ENCODE measurements at regions not wholly inside any gene's neighbourhood (a gene's known extent, or its start where the extent isn't known, plus 50 kb on each side); places are given as distances from the start of the nearest gene placed in this dataset.

GRCh38 chr18:65039578-65039977 is 711.2 kb upstream of the CDH7 start:
- no peak overlapping the region for H3K4me3 ChIP-seq (ENCODE audit: low read depth, low read length)
- ChIA-PET CTCF (no interaction called here), POLR2A (no interaction called here)
- no peak for TF ChIP-seq CTCF (IDR thresholded peaks at IDR 0.05; ENCODE audit: insufficient read depth, low read length, missing control alignments)
- DNase-seq (ENCODE audit: low read depth, low spot score), result no peak

- no peak for DNase-seq (ENCODE audit: low read depth, low spot score)
- POLR2A ChIA-PET, result no interaction called here
- TF ChIP-seq CTCF (IDR thresholded peaks at IDR 0.05; ENCODE audit: insufficient read depth, low read length, missing control alignments), result no peak
- H3K4me3 ChIP-seq (ENCODE audit: low read depth, low read length), result no peak overlapping the region
- CTCF ChIA-PET, result no interaction called here
Observed at GRCh38 chr18:65035701-65036100, 715.1 kb upstream of the CDH7 start.

- ChIA-PET POLR2A (no interaction called here), CTCF (no interaction called here)
- DNase-seq (ENCODE audit: low read depth, low spot score), result no peak
- no peak overlapping the region for H3K4me3 ChIP-seq (ENCODE audit: low read depth, low read length)
- TF ChIP-seq CTCF (IDR thresholded peaks at IDR 0.05; ENCODE audit: insufficient read depth, low read length, missing control alignments), result no peak
Observed at GRCh38 chr18:65025756-65026155, 725.1 kb upstream of the CDH7 start.

DNA sequence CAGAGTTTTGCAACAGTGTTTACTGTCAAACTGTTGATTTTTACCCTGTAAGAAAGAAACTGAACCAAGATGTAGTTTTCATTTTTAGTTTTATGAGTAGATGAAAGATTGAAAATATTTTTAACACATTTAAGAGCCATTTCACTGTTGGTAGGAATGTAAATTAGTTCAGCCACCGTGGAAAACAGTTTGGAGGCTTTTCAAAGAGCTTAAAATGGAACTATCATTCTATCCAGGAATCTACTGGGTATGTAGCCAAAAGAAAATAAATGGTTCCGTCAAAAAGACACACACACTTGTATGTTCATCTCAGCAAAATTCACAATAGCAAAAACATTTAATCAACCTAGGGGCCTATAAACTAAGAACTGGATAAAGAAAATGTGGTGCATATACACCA is 729.8 kb upstream of the CDH7 start:
- DNase-seq (ENCODE audit: low read depth, low spot score), result no peak
- H3K4me3 ChIP-seq (ENCODE audit: low read depth, low read length), result no peak overlapping the region
- ChIA-PET POLR2A (no interaction called here), CTCF (no interaction called here)
- TF ChIP-seq CTCF (IDR thresholded peaks at IDR 0.05; ENCODE audit: insufficient read depth, low read length, missing control alignments), result no peak

- H3K4me3 ChIP-seq (ENCODE audit: low read depth, low read length), result no peak overlapping the region
- CTCF ChIA-PET, result no interaction called here
- no peak for DNase-seq (ENCODE audit: low read depth, low spot score)
- no peak for TF ChIP-seq CTCF (IDR thresholded peaks at IDR 0.05; ENCODE audit: insufficient read depth, low read length, missing control alignments)
- POLR2A ChIA-PET, result no interaction called here
Observed at GRCh38 chr18:65018184-65018583, 732.6 kb upstream of the CDH7 start.

DNA sequence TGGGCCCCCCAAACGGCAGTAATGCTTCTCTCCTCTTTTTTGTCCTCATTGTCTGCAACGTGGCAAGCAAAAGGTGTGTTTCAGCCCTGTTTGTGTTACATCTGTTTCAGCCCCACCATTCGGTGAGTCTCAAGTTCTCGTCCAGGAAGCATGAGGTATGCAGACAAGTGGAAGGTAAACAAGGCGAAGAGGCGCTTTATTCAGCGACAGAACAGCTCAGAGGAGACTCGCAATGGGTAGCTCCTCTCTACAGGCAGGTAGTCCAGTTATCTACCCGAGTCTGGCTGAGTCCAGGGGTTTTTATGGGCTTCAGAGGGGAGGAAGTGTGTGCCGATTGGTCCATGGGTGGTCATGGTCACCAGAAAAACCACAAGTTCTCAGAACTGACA is 733.4 kb upstream of the CDH7 start:
- POLR2A ChIA-PET, result no interaction called here
- no peak for DNase-seq (ENCODE audit: low read depth, low spot score)
- no peak overlapping the region for H3K4me3 ChIP-seq (ENCODE audit: low read depth, low read length)
- CTCF ChIA-PET, result no interaction called here
- no peak for TF ChIP-seq CTCF (IDR thresholded peaks at IDR 0.05; ENCODE audit: insufficient read depth, low read length, missing control alignments)
